Liver (tissue), 8 donors: ENCODE measurements at regions not wholly inside any gene's neighbourhood (a gene's known extent, or its start where the extent isn't known, plus 50 kb on each side); places are given as distances from the start of the nearest gene placed in this dataset.

ENCODE experiments used
- DNase-seq: peaks from one replicate; pipeline ENCODE4 v3.0.0-alpha.2; 2017; ENCODE audit warnings: low spot score
- H3K27ac ChIP-seq, 2 donors: one replicate each; pipeline ENCODE4 v1.7.0; 2013; ENCODE audit warnings: inconsistent platforms in 2 of 2, low read length in 2 of 2, control low read depth in 1 of 2, low read depth in 1 of 2, mild to moderate bottlenecking in 1 of 2
- H3K27me3 ChIP-seq, 4 donors: one replicate each; pipeline versions ENCODE4 v1.6.1 to v1.7.0; 2013; ENCODE audit warnings: low read length in 3 of 4, inconsistent platforms in 1 of 4, mild to moderate bottlenecking in 1 of 4, moderate library complexity in 1 of 4; ENCODE audit not compliant: control insufficient read depth in 4 of 4, insufficient read depth in 4 of 4
- H3K36me3 ChIP-seq, 4 donors: one replicate each; pipeline versions ENCODE4 v1.6.1 to v1.7.0; 2013; ENCODE audit warnings: low read length in 3 of 4, mild to moderate bottlenecking in 3 of 4, low read depth in 1 of 4, moderate library complexity in 1 of 4; ENCODE audit not compliant: control insufficient read depth in 4 of 4, insufficient read depth in 3 of 4
- H3K4me1 ChIP-seq, 4 donors: one replicate each; pipeline versions ENCODE4 v1.6.1 to v1.7.0; 2013; ENCODE audit warnings: low read length in 3 of 4, mild to moderate bottlenecking in 3 of 4, moderate library complexity in 1 of 4; ENCODE audit not compliant: control insufficient read depth in 4 of 4, insufficient read depth in 4 of 4
- H3K4me3 ChIP-seq, 3 donors: one replicate each; pipeline versions ENCODE4 v1.6.1 to v1.7.0; 2013; ENCODE audit warnings: low read length in 3 of 3, control low read depth in 1 of 3, low read depth in 1 of 3, mild to moderate bottlenecking in 1 of 3
- H3K9ac ChIP-seq, 2 donors: one replicate each; pipeline ENCODE4 v1.7.0; 2013; ENCODE audit warnings: low read length in 2 of 2, mild to moderate bottlenecking in 2 of 2, moderate library complexity in 2 of 2, control low read depth in 1 of 2, low read depth in 1 of 2
- H3K9me3 ChIP-seq, 4 donors: one replicate each; pipeline versions ENCODE4 v1.6.1 to v1.7.0; 2013; ENCODE audit warnings: low read length in 3 of 4; ENCODE audit not compliant: control insufficient read depth in 4 of 4
- ATF3 ChIP-seq: IDR thresholded peaks from 2 replicates; pipeline ENCODE4 v1.6.1; 2016; ENCODE audit warnings: antibody characterized with exemption
- CTCF ChIP-seq: fragments of 150-350 bp; IDR thresholded peaks from 2 replicates; pipeline ENCODE4 v1.5.1; 2017; ENCODE audit warnings: improper control_type of control experiment, low read depth, low read length; ENCODE audit not compliant: missing input control
- EGR1 ChIP-seq, 2 donors: IDR thresholded peaks; 2 replicates each; pipeline ENCODE4 v1.6.1; 2016 to 2018; ENCODE audit warnings: antibody characterized with exemption in 2 of 2, low read depth in 2 of 2
- FOXA1 ChIP-seq: IDR thresholded peaks from 2 replicates; pipeline ENCODE4 v1.6.1; 2016; ENCODE audit warnings: antibody characterized with exemption
- FOXA2 ChIP-seq: IDR thresholded peaks from 2 replicates; pipeline ENCODE4 v1.6.1; 2016; ENCODE audit warnings: antibody characterized with exemption
- GABPA ChIP-seq, 2 donors: IDR thresholded peaks in 1 of 2; conservative IDR thresholded peaks in 1 of 2; 2 replicates each; pipeline ENCODE4 v1.6.1; 2016; ENCODE audit warnings: antibody characterized with exemption in 2 of 2, mild to moderate bottlenecking in 1 of 2, moderate library complexity in 1 of 2
- HNF4A ChIP-seq, 2 donors: conservative IDR thresholded peaks; 2 replicates each; pipeline ENCODE4 v1.6.1; 2016; ENCODE audit warnings: antibody characterized with exemption in 2 of 2, mild to moderate bottlenecking in 2 of 2
- HNF4G ChIP-seq: IDR thresholded peaks from 2 replicates; pipeline ENCODE4 v1.6.1; 2016; ENCODE audit warnings: antibody characterized with exemption
- JUND ChIP-seq, 2 donors: IDR thresholded peaks; 2 replicates each; pipeline ENCODE4 v1.6.1; 2016; ENCODE audit warnings: antibody characterized with exemption in 2 of 2
- MAX ChIP-seq: IDR thresholded peaks from 2 replicates; pipeline ENCODE4 v1.6.1; 2016; ENCODE audit warnings: antibody characterized with exemption
- NR2F2 ChIP-seq: IDR thresholded peaks from 2 replicates; pipeline ENCODE4 v1.6.1; 2016; ENCODE audit warnings: antibody characterized with exemption
- RAD21 ChIP-seq, 2 donors: IDR thresholded peaks; 2 replicates each; pipeline ENCODE4 v1.6.1; 2016; ENCODE audit warnings: antibody characterized with exemption in 2 of 2, mild to moderate bottlenecking in 2 of 2
- REST ChIP-seq: IDR thresholded peaks from 2 replicates; pipeline ENCODE4 v1.6.1; 2016; ENCODE audit warnings: antibody characterized with exemption, mild to moderate bottlenecking
- RXRA ChIP-seq, 2 donors: IDR thresholded peaks; 2 replicates each; pipeline ENCODE4 v1.6.1; 2017 to 2018; ENCODE audit warnings: antibody characterized with exemption in 2 of 2, mild to moderate bottlenecking in 1 of 2
- YY1 ChIP-seq: IDR thresholded peaks from 2 replicates; pipeline ENCODE4 v1.6.1; 2016; ENCODE audit warnings: antibody characterized with exemption, mild to moderate bottlenecking
- ZBTB33 ChIP-seq: IDR thresholded peaks from 2 replicates; pipeline ENCODE4 v1.6.1; 2016; ENCODE audit warnings: antibody characterized with exemption
- WGBS: extraction: QIAGEN DNeasy Blood & Tissue Kit; methylation state at CpG from one replicate; pipeline ENCODE4 v1.1.7; 2013; 5-methylcytosine and 5-hydroxymethylcytosine counted together
- donor health status: healthy.
- donor health status: healthy.
- donor health status: healthy.
- donor health status: healthy.
- donor health status: healthy.

GRCh38 chr5:175059687-175060211 is 335.4 kb downstream of the MSX2 start:
- TF ChIP-seq ZBTB33 (no peak), MAX (no peak), RXRA (IDR thresholded peaks at IDR 0.05) (no peak), RAD21 (IDR thresholded peaks at IDR 0.05) (peak in 1 of 2 donors; percentile 23)
- WGBS = 17% methylated on average over 22 of the region's 22 CpGs
- peak overlapping the region in 1 of 3 donors; percentile 0 for H3K4me3 ChIP-seq
- H3K27ac ChIP-seq = no peak overlapping the region
- H3K36me3 ChIP-seq = no peaks in the 10 kb centered on the region
- H3K9me3 ChIP-seq = no peaks in the 10 kb centered on the region
- H3K9ac ChIP-seq = no peak overlapping the region
- H3K4me1 ChIP-seq = peaks cover 0 to 8% (median 5%) of the 10 kb centered on the region in 4 donors
- no peak for DNase-seq
- no peaks in the 10 kb centered on the region for H3K27me3 ChIP-seq

GRCh38 chr5:175056831-175057230 is 332.4 kb downstream of the MSX2 start:
- Histone ChIP-seq H3K4me1 (peaks cover 0 to 8% (median 4%) of the 10 kb centered on the region in 4 donors), H3K36me3 (no peaks in the 10 kb centered on the region), H3K27ac (no peak overlapping the region), H3K9me3 (no peaks in the 10 kb centered on the region), H3K4me3 (no peak overlapping the region), H3K27me3 (no peaks in the 10 kb centered on the region), H3K9ac (no peak overlapping the region)
- WGBS = 85% methylated on average over 4 of the region's 4 CpGs
- no peak for DNase-seq
- TF ChIP-seq FOXA2 = no peak
- TF ChIP-seq RAD21 (IDR thresholded peaks at IDR 0.05) = no peak
- TF ChIP-seq YY1 = no peak
- TF ChIP-seq ATF3 = no peak
- no peak for TF ChIP-seq JUND (IDR thresholded peaks at IDR 0.05)
- no peak for TF ChIP-seq HNF4A (conservative IDR thresholded peaks at IDR 0.05)
- no peak for TF ChIP-seq FOXA1
- TF ChIP-seq MAX = no peak
- no peak for TF ChIP-seq GABPA (IDR thresholded peaks at IDR 0.05 in 1 of 2, conservative IDR thresholded peaks at IDR 0.05 in 1 of 2)
- TF ChIP-seq CTCF = no peak
- TF ChIP-seq HNF4G = no peak
- TF ChIP-seq NR2F2 = no peak
- TF ChIP-seq REST = no peak
- no peak for TF ChIP-seq EGR1 (IDR thresholded peaks at IDR 0.05; ENCODE audit: low read depth in 2 of 2)
